BE2C (cell line): ENCODE measurements at regions not wholly inside any gene's neighbourhood (a gene's known extent, or its start where the extent isn't known, plus 50 kb on each side); places are given as distances from the start of the nearest gene placed in this dataset.

Experiments used
- DNase-seq: peaks from one replicate; pipeline ENCODE4 v3.0.0-alpha.2; 2020
- H3K27me3 ChIP-seq: fragments of 250-450 bp; sonication (Bioruptor Pico); 2 replicates; pipeline ENCODE4 v1.5.1; 2020; ENCODE audit warnings: mild to moderate bottlenecking
- H3K36me3 ChIP-seq: fragments of 250-450 bp; sonication (Bioruptor Pico); 2 replicates; pipeline ENCODE4 v1.5.1; 2020; ENCODE audit warnings: mild to moderate bottlenecking
- H3K4me1 ChIP-seq: fragments of 250-450 bp; sonication (Bioruptor Pico); 2 replicates; pipeline ENCODE4 v1.5.1; 2020
- H3K4me3 ChIP-seq: 2 replicates; pipeline ENCODE4 v1.5.1; 2011; ENCODE audit warnings: low read depth, low read length
- H3K9me3 ChIP-seq: fragments of 250-450 bp; sonication (Bioruptor Pico); 2 replicates; pipeline ENCODE4 v1.5.1; 2020
- TF ChIP-seq, protein P1 (sequence below): IDR thresholded peaks from 2 replicates; pipeline ENCODE4 v1.5.1; 2012; ENCODE audit warnings: mild to moderate bottlenecking, low read depth, low read length

- Histone ChIP-seq H3K4me3 (no peak overlapping the region), H3K9me3 (no peaks in the 10 kb centered on the region), H3K4me1 (no peaks in the 10 kb centered on the region), H3K36me3 (no peaks in the 10 kb centered on the region), H3K27me3 (no peaks in the 10 kb centered on the region)
- DNase-seq, result no peak
- TF ChIP-seq, protein P1, sequence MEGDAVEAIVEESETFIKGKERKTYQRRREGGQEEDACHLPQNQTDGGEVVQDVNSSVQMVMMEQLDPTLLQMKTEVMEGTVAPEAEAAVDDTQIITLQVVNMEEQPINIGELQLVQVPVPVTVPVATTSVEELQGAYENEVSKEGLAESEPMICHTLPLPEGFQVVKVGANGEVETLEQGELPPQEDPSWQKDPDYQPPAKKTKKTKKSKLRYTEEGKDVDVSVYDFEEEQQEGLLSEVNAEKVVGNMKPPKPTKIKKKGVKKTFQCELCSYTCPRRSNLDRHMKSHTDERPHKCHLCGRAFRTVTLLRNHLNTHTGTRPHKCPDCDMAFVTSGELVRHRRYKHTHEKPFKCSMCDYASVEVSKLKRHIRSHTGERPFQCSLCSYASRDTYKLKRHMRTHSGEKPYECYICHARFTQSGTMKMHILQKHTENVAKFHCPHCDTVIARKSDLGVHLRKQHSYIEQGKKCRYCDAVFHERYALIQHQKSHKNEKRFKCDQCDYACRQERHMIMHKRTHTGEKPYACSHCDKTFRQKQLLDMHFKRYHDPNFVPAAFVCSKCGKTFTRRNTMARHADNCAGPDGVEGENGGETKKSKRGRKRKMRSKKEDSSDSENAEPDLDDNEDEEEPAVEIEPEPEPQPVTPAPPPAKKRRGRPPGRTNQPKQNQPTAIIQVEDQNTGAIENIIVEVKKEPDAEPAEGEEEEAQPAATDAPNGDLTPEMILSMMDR, result no peak
Observed at GRCh38 chr5:89942171-89942570, 467.4 kb downstream of the CETN3 start.

GRCh38 chr5:89936576-89936975 is 473.0 kb downstream of the CETN3 start:
- H3K4me1 ChIP-seq, result no peaks in the 10 kb centered on the region; the same call in 1 of the 2 replicates
- DNase-seq, result no peak
- TF ChIP-seq, protein P1, result no peak
- no peak overlapping the region for H3K4me3 ChIP-seq
- no peaks in the 10 kb centered on the region for H3K9me3 ChIP-seq
- H3K27me3 ChIP-seq, result no peaks in the 10 kb centered on the region
- no peaks in the 10 kb centered on the region for H3K36me3 ChIP-seq

GRCh38 chr5:89934069-89934468 is 475.5 kb downstream of the CETN3 start:
- Histone ChIP-seq H3K4me1 (no peaks in the 10 kb centered on the region; the same call in 1 of the 2 replicates), H3K27me3 (no peaks in the 10 kb centered on the region), H3K36me3 (no peaks in the 10 kb centered on the region), H3K9me3 (no peaks in the 10 kb centered on the region), H3K4me3 (no peak overlapping the region)
- no peak for DNase-seq
- TF ChIP-seq, protein P1, result no peak

GRCh38 chr5:89932771-89933181 is 476.8 kb downstream of the CETN3 start:
- Histone ChIP-seq H3K4me3 (no peak overlapping the region), H3K9me3 (no peaks in the 10 kb centered on the region)
- TF ChIP-seq, protein P1, result no peak

DNA sequence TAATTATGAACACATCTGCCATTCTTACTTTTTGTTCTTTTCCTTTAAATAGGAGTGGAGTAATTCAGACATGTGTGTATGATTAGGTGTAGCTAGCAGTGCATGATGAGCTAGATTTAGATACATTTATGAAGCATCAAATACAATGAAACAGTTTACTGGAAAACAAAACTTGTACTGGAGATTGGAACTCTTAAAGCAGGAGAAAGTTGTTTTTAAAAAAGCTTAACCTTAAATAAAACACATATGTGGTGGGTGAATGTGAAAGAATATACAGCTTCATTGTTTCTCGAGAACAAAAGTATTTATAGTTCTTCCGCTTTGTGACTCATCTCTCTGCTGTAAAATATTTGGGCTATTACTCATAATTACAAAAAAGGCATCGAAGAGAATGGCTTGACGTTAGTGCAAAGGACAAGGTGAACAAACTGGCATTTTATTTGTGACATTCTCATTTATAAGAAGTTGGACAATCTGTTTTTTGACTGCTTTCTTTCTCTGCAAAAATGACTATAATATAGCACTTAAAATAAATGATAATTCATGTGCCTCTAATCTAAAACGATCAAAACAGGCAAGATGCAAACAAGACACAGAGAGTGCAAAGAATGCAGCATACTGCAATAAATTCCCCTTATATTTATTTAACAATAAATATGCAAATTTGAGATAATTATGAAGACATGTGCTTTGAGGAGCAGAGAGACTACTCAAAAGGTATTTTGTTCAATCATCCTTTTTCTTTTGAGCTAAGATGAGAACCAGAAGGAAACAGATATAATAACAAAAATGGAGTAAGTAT is 478.8 kb downstream of the CETN3 start:
- no peaks in the 10 kb centered on the region for H3K36me3 ChIP-seq
- H3K9me3 ChIP-seq, result no peaks in the 10 kb centered on the region
- DNase-seq, result no peak
- H3K4me1 ChIP-seq, result no peaks in the 10 kb centered on the region; the same call in 1 of the 2 replicates
- H3K27me3 ChIP-seq, result no peaks in the 10 kb centered on the region
- TF ChIP-seq, protein P1, result no peak
- no peak overlapping the region for H3K4me3 ChIP-seq

More at GRCh38 chr5:89932771-89933181, 476.8 kb downstream of the CETN3 start:
- Histone ChIP-seq H3K27me3 (no peaks in the 10 kb centered on the region), H3K4me1 (no peaks in the 10 kb centered on the region; the same call in 1 of the 2 replicates), H3K36me3 (no peaks in the 10 kb centered on the region)
- no peak for DNase-seq

- Histone ChIP-seq H3K36me3 (no peaks in the 10 kb centered on the region), H3K4me3 (no peak overlapping the region), H3K4me1 (no peaks in the 10 kb centered on the region), H3K9me3 (no peaks in the 10 kb centered on the region), H3K27me3 (no peaks in the 10 kb centered on the region)
- DNase-seq, result no peak
- TF ChIP-seq, protein P1, result no peak
Observed at GRCh38 chr5:89929834-89930233, 479.7 kb downstream of the CETN3 start.
